HCT116 (cell line): ENCODE measurements at regions not wholly inside any gene's neighbourhood (a gene's known extent, or its start where the extent isn't known, plus 50 kb on each side); places are given as distances from the start of the nearest gene placed in this dataset.

Source experiments
- ATAC-seq: fragments of 200-7000 bp; cut with Tn5 transposase; 2 replicates; pipeline ENCODE4 v1.9.1; 2020; ENCODE audit warnings: mild to moderate bottlenecking, moderate library complexity
- BruUV-seq: library from RNA; stranded (reverse); fragments of 400-500 nt; replicated peaks from 2 replicates; lab custom pipeline; 2021; lab: Mats Ljungman, UMichigan
- CTCF ChIA-PET: fragments of 300-600 bp; sonication (Branson Sonifier 250); formaldehyde crosslinking; loops from one replicate; lab custom pipeline; 2021; ENCODE audit warnings: antibody characterized with exemption; lab: Charles Lee
- POLR2A ChIA-PET: fragments of 300-600, 350-600 bp; sonication (Branson Sonifier 250); formaldehyde crosslinking; loops from one replicate; lab custom pipeline; 2021; ENCODE audit warnings: antibody characterized with exemption; lab: Charles Lee
- RAD21 ChIA-PET, 2 experiments: fragments of 300-600 bp; sonication (Branson Sonifier 250); formaldehyde crosslinking; loops; one replicate each; lab custom pipeline; 2023; ENCODE audit warnings: low total read pairs in 2 of 2; ENCODE audit not compliant: uncharacterized antibody in 2 of 2, unreplicated experiment in 2 of 2, low non-redundant PET in 1 of 2; lab: Charles Lee
- DNase-seq: peaks from one replicate; pipeline ENCODE4 v3.0.0-alpha.2; 2010; ENCODE audit warnings: low read depth, low spot score
- H2AFZ ChIP-seq: fragments of 200-600 bp; shearing (Covaris generic), sonication (generic); 2 replicates; pipeline ENCODE4 v1.6.1; 2017; ENCODE audit warnings: low read depth, mixed run types, mixed read lengths, antibody characterized with exemption, low read length; ENCODE audit not compliant: poor library complexity, severe bottlenecking
- H3K27ac ChIP-seq: 2 replicates; pipeline ENCODE4 v1.5.1; 2012; ENCODE audit warnings: low read depth, low read length
- H3K27me3 ChIP-seq: fragments of 200-600 bp; sonication (generic); 2 replicates; pipeline ENCODE4 v1.6.1; 2016; ENCODE audit warnings: mixed run types, low read length, mixed read lengths; ENCODE audit not compliant: insufficient read depth
- H3K36me3 ChIP-seq, 2 experiments: fragments of 200-500 bp in 1 of 2; fragments of 200-600 bp in 1 of 2; sonication (Bioruptor generic) in 1 of 2; sonication (generic) in 1 of 2; 2 replicates each; pipeline versions ENCODE4 v1.5.1 to v1.6.1; 2014 to 2016; ENCODE audit warnings: low read length in 2 of 2, inconsistent platforms in 1 of 2, mixed read lengths in 1 of 2, mixed run types in 1 of 2; ENCODE audit not compliant: insufficient read depth in 2 of 2, control insufficient read depth in 1 of 2
- H3K4me1 ChIP-seq, 2 experiments: fragments of 200-600 bp in 1 of 2; sonication (generic) in 1 of 2; 2 replicates each; pipeline versions ENCODE4 v1.5.1 to v1.6.1; 2012 to 2017; ENCODE audit warnings: low read length in 2 of 2, inconsistent platforms in 1 of 2, mild to moderate bottlenecking in 1 of 2, mixed read lengths in 1 of 2, mixed run types in 1 of 2, moderate library complexity in 1 of 2; ENCODE audit not compliant: insufficient read depth in 2 of 2, control insufficient read depth in 1 of 2
- H3K4me2 ChIP-seq: fragments of 200-600 bp; sonication (generic); 2 replicates; pipeline ENCODE4 v1.6.1; 2017; ENCODE audit warnings: mixed run types, low read length, mixed read lengths
- H3K4me3 ChIP-seq, 2 experiments: fragments of 200-600 bp in 1 of 2; sonication (generic) in 1 of 2; replicated peaks in 1 of 2; 2 replicates each; pipeline ENCODE4 v1.5.1; 2011 to 2016; ENCODE audit warnings: low read length in 2 of 2, control low read depth in 1 of 2, low read depth in 1 of 2, mild to moderate bottlenecking in 1 of 2, mixed read lengths in 1 of 2, mixed run types in 1 of 2
- H3K79me2 ChIP-seq: fragments of 200-600 bp; sonication (generic); 2 replicates; pipeline ENCODE4 v1.6.1; 2017; ENCODE audit warnings: mild to moderate bottlenecking, mixed run types, low read length, moderate library complexity, mixed read lengths; ENCODE audit not compliant: insufficient read depth
- H3K9ac ChIP-seq: fragments of 200-600 bp; sonication (generic); 2 replicates; pipeline ENCODE4 v1.6.1; 2016; ENCODE audit warnings: low read length, mixed read lengths
- H3K9me2 ChIP-seq: fragments of 200-600 bp; sonication (generic), shearing (Covaris generic); 2 replicates; pipeline ENCODE4 v1.6.1; 2017; ENCODE audit warnings: mixed run types, mild to moderate bottlenecking, moderate library complexity; ENCODE audit not compliant: insufficient read depth
- H3K9me3 ChIP-seq, 2 experiments: fragments of 200-500 bp in 1 of 2; fragments of 200-600 bp in 1 of 2; sonication (Bioruptor generic) in 1 of 2; sonication (generic) in 1 of 2; 2 replicates each; pipeline ENCODE4 v1.6.1; 2014 to 2017; ENCODE audit warnings: low read length in 2 of 2, mixed read lengths in 2 of 2, inconsistent platforms in 1 of 2, low read depth in 1 of 2, mild to moderate bottlenecking in 1 of 2, mixed run types in 1 of 2, moderate library complexity in 1 of 2; ENCODE audit not compliant: control insufficient read depth in 1 of 2, insufficient read depth in 1 of 2
- H4K20me1 ChIP-seq: fragments of 200-600 bp; sonication (generic), shearing (Covaris generic); 2 replicates; pipeline ENCODE4 v1.6.1; 2017; ENCODE audit warnings: mixed run types, mild to moderate bottlenecking, moderate library complexity; ENCODE audit not compliant: insufficient read depth
- CBX3 ChIP-seq: IDR thresholded peaks from 2 replicates; pipeline ENCODE4 v1.6.1; 2012; ENCODE audit warnings: low read depth
- EGR1 ChIP-seq: IDR thresholded peaks from 2 replicates; pipeline ENCODE4 v1.6.1; 2012; ENCODE audit warnings: low read depth
- ELF1 ChIP-seq: IDR thresholded peaks from 2 replicates; pipeline ENCODE4 v1.6.1; 2012; ENCODE audit warnings: low read depth, borderline replicate concordance
- EZH2 ChIP-seq: fragments of 200-600 bp; sonication (generic); IDR thresholded peaks from 2 replicates; pipeline ENCODE4 v1.6.1; 2017; ENCODE audit warnings: antibody characterized with exemption, mixed run types
- FOSL1 ChIP-seq: IDR thresholded peaks from 2 replicates; pipeline ENCODE4 v1.6.1; 2012; ENCODE audit warnings: low read depth
- JUND ChIP-seq: IDR thresholded peaks from 2 replicates; pipeline ENCODE4 v1.6.1; 2012
- RAD21 ChIP-seq: IDR thresholded peaks from 2 replicates; pipeline ENCODE4 v1.6.1; 2012; ENCODE audit warnings: low read depth, mild to moderate bottlenecking
- ZFX ChIP-seq: fragments of 450-650 bp; IDR thresholded peaks from 2 replicates; pipeline ENCODE4 v1.6.1; 2017
- intact Hi-C: fragments of 100-400 bp; cut with micrococcal nuclease; formaldehyde crosslinking; loops from 2 replicates; pipeline ENCODE4 v1.10.0; 2022
- TF ChIP-seq, protein P1 (sequence below): IDR thresholded peaks from 2 replicates; pipeline ENCODE4 v1.6.1; 2012; ENCODE audit warnings: low read depth
- TF ChIP-seq, protein P2 (sequence below): IDR thresholded peaks from 2 replicates; pipeline ENCODE4 v1.6.1; 2012
- TF ChIP-seq, protein P3 (sequence below), 3 experiments: fragments of 200-600 bp in 1 of 3; sonication (generic) in 1 of 3; IDR thresholded peaks in 2 of 3; conservative IDR thresholded peaks in 1 of 3; 2 replicates each; pipeline ENCODE4 v1.5.1; 2012 to 2017; ENCODE audit warnings: low read depth in 2 of 3, low read length in 2 of 3, antibody characterized with exemption in 1 of 3, borderline replicate concordance in 1 of 3, control low read depth in 1 of 3, mild to moderate bottlenecking in 1 of 3, mixed read lengths in 1 of 3, mixed run types in 1 of 3, moderate library complexity in 1 of 3; ENCODE audit not compliant: insufficient read depth in 1 of 3

DNA sequence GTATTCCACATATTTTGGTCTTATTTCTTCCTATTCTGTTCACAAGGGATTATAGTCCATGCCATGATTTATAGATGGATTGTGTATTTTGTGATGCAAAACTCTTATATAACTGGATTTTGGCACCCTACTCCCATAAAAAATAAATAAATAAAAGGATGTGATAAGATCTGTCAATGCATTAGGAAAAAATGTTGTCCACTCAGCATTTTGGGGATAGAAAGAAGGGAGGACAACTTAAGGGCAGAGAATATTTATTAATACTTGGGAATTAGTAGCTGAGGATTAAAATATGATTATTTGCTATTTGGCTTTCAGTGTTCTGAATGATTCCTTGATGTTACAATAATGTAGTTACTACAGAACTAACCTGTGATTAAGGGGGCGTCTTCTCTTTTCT is 682.6 kb downstream of the ZBBX start:
- H3K4me3 ChIP-seq: no peak overlapping the region
- H3K4me2 ChIP-seq: no peak overlapping the region
- ATAC-seq: no peak
- H3K27me3 ChIP-seq: no peaks in the 10 kb centered on the region
- H3K79me2 ChIP-seq: no peaks in the 10 kb centered on the region
- no peaks in the 10 kb centered on the region for H3K9me3 ChIP-seq
- no peaks in the 10 kb centered on the region for H3K4me1 ChIP-seq
- ChIA-PET CTCF (no interaction called here), POLR2A (no interaction called here), RAD21 (no interaction called here)
- no peak overlapping the region for H3K9ac ChIP-seq
- no peak overlapping the region for H2AFZ ChIP-seq
- intact Hi-C loops: no loop called here
- BruUV-seq: no TSS peak
- no peaks in the 10 kb centered on the region for H3K36me3 ChIP-seq
- H3K27ac ChIP-seq: no peak overlapping the region
- TF ChIP-seq FOSL1: no peak
- TF ChIP-seq EZH2: no peak
- TF ChIP-seq RAD21: no peak
- no peak for TF ChIP-seq ZFX
- TF ChIP-seq, protein P1, sequence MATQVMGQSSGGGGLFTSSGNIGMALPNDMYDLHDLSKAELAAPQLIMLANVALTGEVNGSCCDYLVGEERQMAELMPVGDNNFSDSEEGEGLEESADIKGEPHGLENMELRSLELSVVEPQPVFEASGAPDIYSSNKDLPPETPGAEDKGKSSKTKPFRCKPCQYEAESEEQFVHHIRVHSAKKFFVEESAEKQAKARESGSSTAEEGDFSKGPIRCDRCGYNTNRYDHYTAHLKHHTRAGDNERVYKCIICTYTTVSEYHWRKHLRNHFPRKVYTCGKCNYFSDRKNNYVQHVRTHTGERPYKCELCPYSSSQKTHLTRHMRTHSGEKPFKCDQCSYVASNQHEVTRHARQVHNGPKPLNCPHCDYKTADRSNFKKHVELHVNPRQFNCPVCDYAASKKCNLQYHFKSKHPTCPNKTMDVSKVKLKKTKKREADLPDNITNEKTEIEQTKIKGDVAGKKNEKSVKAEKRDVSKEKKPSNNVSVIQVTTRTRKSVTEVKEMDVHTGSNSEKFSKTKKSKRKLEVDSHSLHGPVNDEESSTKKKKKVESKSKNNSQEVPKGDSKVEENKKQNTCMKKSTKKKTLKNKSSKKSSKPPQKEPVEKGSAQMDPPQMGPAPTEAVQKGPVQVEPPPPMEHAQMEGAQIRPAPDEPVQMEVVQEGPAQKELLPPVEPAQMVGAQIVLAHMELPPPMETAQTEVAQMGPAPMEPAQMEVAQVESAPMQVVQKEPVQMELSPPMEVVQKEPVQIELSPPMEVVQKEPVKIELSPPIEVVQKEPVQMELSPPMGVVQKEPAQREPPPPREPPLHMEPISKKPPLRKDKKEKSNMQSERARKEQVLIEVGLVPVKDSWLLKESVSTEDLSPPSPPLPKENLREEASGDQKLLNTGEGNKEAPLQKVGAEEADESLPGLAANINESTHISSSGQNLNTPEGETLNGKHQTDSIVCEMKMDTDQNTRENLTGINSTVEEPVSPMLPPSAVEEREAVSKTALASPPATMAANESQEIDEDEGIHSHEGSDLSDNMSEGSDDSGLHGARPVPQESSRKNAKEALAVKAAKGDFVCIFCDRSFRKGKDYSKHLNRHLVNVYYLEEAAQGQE: no peak
- TF ChIP-seq JUND: no peak
- TF ChIP-seq, protein P2, sequence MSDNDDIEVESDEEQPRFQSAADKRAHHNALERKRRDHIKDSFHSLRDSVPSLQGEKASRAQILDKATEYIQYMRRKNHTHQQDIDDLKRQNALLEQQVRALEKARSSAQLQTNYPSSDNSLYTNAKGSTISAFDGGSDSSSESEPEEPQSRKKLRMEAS: no peak
- TF ChIP-seq EGR1: no peak
- no peak for TF ChIP-seq CBX3
- no peak for TF ChIP-seq ELF1
- TF ChIP-seq, protein P3, sequence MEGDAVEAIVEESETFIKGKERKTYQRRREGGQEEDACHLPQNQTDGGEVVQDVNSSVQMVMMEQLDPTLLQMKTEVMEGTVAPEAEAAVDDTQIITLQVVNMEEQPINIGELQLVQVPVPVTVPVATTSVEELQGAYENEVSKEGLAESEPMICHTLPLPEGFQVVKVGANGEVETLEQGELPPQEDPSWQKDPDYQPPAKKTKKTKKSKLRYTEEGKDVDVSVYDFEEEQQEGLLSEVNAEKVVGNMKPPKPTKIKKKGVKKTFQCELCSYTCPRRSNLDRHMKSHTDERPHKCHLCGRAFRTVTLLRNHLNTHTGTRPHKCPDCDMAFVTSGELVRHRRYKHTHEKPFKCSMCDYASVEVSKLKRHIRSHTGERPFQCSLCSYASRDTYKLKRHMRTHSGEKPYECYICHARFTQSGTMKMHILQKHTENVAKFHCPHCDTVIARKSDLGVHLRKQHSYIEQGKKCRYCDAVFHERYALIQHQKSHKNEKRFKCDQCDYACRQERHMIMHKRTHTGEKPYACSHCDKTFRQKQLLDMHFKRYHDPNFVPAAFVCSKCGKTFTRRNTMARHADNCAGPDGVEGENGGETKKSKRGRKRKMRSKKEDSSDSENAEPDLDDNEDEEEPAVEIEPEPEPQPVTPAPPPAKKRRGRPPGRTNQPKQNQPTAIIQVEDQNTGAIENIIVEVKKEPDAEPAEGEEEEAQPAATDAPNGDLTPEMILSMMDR (IDR thresholded peaks at IDR 0.05 in 2 of 3, conservative IDR thresholded peaks at IDR 0.05 in 1 of 3; ENCODE audit: borderline replicate concordance in 1 of 3, insufficient read depth in 1 of 3, low read depth in 2 of 3, low read length in 2 of 3): no peak
- no peaks in the 10 kb centered on the region for H4K20me1 ChIP-seq
- H3K9me2 ChIP-seq: no peaks in the 10 kb centered on the region
- DNase-seq: no peak
